Stomach smooth muscle (tissue), 2 donors: ENCODE measurements at regions not wholly inside any gene's neighbourhood (a gene's known extent, or its start where the extent isn't known, plus 50 kb on each side); places are given as distances from the start of the nearest gene placed in this dataset.

Source experiments
- H3K27ac ChIP-seq: one replicate; pipeline ENCODE4 v1.7.0; 2013; ENCODE audit warnings: mild to moderate bottlenecking, low read length, inconsistent platforms
- H3K27me3 ChIP-seq, 2 donors: one replicate each; pipeline ENCODE4 v1.7.0; 2013; ENCODE audit warnings: low read length in 2 of 2; ENCODE audit not compliant: insufficient read depth in 2 of 2, control insufficient read depth in 1 of 2
- H3K36me3 ChIP-seq, 2 donors: one replicate each; pipeline ENCODE4 v1.7.0; 2013; ENCODE audit warnings: low read length in 2 of 2; ENCODE audit not compliant: control insufficient read depth in 2 of 2, insufficient read depth in 2 of 2
- H3K4me1 ChIP-seq: one replicate; pipeline ENCODE4 v1.7.0; 2013; ENCODE audit warnings: low read length; ENCODE audit not compliant: control insufficient read depth, insufficient read depth
- H3K4me3 ChIP-seq, 2 donors: one replicate each; pipeline ENCODE4 v1.7.0; 2013; ENCODE audit warnings: low read length in 2 of 2
- H3K9ac ChIP-seq, 2 donors: one replicate each; pipeline ENCODE4 v1.7.0; 2013; ENCODE audit warnings: low read length in 2 of 2, mild to moderate bottlenecking in 1 of 2
- H3K9me3 ChIP-seq, 2 donors: one replicate each; pipeline ENCODE4 v1.7.0; 2013; ENCODE audit warnings: low read length in 2 of 2; ENCODE audit not compliant: control insufficient read depth in 2 of 2
- donor health status: healthy.
- donor health status: Pancreatic carcinoma.

- no peak overlapping the region for H3K27ac ChIP-seq
- H3K36me3 ChIP-seq, result no peaks in the 10 kb centered on the region
- no peak overlapping the region for H3K4me3 ChIP-seq
- no peaks in the 10 kb centered on the region for H3K4me1 ChIP-seq
- H3K9ac ChIP-seq, result no peak overlapping the region
- peaks cover 0 to 4% of the 10 kb centered on the region in 2 donors for H3K27me3 ChIP-seq
- no peaks in the 10 kb centered on the region for H3K9me3 ChIP-seq
Observed at GRCh38 chr2:129431881-129432280, 547.6 kb upstream of the RAB6C start.

- Histone ChIP-seq H3K4me1 (no peaks in the 10 kb centered on the region), H3K4me3 (no peak overlapping the region), H3K9me3 (no peaks in the 10 kb centered on the region), H3K9ac (no peak overlapping the region), H3K27ac (no peak overlapping the region), H3K27me3 (peaks cover 0 to 7% of the 10 kb centered on the region in 2 donors), H3K36me3 (no peaks in the 10 kb centered on the region)
Observed at GRCh38 chr2:129436809-129437208, 542.7 kb upstream of the RAB6C start.

- Histone ChIP-seq H3K4me3 (no peak overlapping the region), H3K4me1 (no peaks in the 10 kb centered on the region), H3K9me3 (no peaks in the 10 kb centered on the region), H3K9ac (no peak overlapping the region), H3K27ac (no peak overlapping the region), H3K27me3 (peaks cover 0 to 4% of the 10 kb centered on the region in 2 donors), H3K36me3 (no peaks in the 10 kb centered on the region)
Observed at GRCh38 chr2:129437725-129438124, 541.7 kb upstream of the RAB6C start.

GRCh38 chr2:129438501-129439057 lies 540.9 kb upstream of the RAB6C start:
- no peaks in the 10 kb centered on the region for H3K9me3 ChIP-seq
- H3K27ac ChIP-seq, result no peak overlapping the region

GRCh38 chr2:129439406-129440302 lies 539.8 kb upstream of the RAB6C start:
- H3K27me3 ChIP-seq, result peaks cover 0 to 4% of the 10 kb centered on the region in 2 donors
- H3K9ac ChIP-seq, result no peak overlapping the region
- H3K27ac ChIP-seq, result no peak overlapping the region
- H3K36me3 ChIP-seq, result no peaks in the 10 kb centered on the region
- no peaks in the 10 kb centered on the region for H3K4me1 ChIP-seq
- H3K4me3 ChIP-seq, result no peak overlapping the region
- no peaks in the 10 kb centered on the region for H3K9me3 ChIP-seq

More at GRCh38 chr2:129438501-129439057, 540.9 kb upstream of the RAB6C start:
- Histone ChIP-seq H3K27me3 (peaks cover 0 to 4% of the 10 kb centered on the region in 2 donors), H3K9ac (no peak overlapping the region), H3K4me1 (no peaks in the 10 kb centered on the region), H3K36me3 (no peaks in the 10 kb centered on the region), H3K4me3 (no peak overlapping the region)

GRCh38 chr2:129441610-129442009 lies 537.9 kb upstream of the RAB6C start:
- H3K9me3 ChIP-seq, result no peaks in the 10 kb centered on the region
- no peak overlapping the region for H3K9ac ChIP-seq
- no peak overlapping the region for H3K4me3 ChIP-seq
- no peak overlapping the region for H3K27ac ChIP-seq
- peaks cover 0 to 4% of the 10 kb centered on the region in 2 donors for H3K27me3 ChIP-seq
- H3K36me3 ChIP-seq, result no peaks in the 10 kb centered on the region
- H3K4me1 ChIP-seq, result no peaks in the 10 kb centered on the region

- peaks cover 0 to 2% of the 10 kb centered on the region in 2 donors for H3K27me3 ChIP-seq
- no peaks in the 10 kb centered on the region for H3K9me3 ChIP-seq
- H3K4me3 ChIP-seq, result no peak overlapping the region
- H3K36me3 ChIP-seq, result no peaks in the 10 kb centered on the region
- H3K4me1 ChIP-seq, result no peaks in the 10 kb centered on the region
- H3K9ac ChIP-seq, result no peak overlapping the region
- H3K27ac ChIP-seq, result no peak overlapping the region
Observed at GRCh38 chr2:129443235-129443864, 536.1 kb upstream of the RAB6C start.

- Histone ChIP-seq H3K4me1 (no peaks in the 10 kb centered on the region), H3K27me3 (peaks cover 0 to 2% of the 10 kb centered on the region in 2 donors), H3K27ac (no peak overlapping the region), H3K9me3 (no peaks in the 10 kb centered on the region), H3K9ac (no peak overlapping the region), H3K4me3 (no peak overlapping the region), H3K36me3 (no peaks in the 10 kb centered on the region)
Observed at GRCh38 chr2:129443865-129444739, 535.4 kb upstream of the RAB6C start.

- H3K27ac ChIP-seq, result no peak overlapping the region
Observed at GRCh38 chr2:129444751-129445150, 534.7 kb upstream of the RAB6C start.

GRCh38 chr2:129456691-129457090 lies 522.8 kb upstream of the RAB6C start:
- Histone ChIP-seq H3K4me1 (no peaks in the 10 kb centered on the region), H3K9ac (no peak overlapping the region), H3K27ac (no peak overlapping the region), H3K27me3 (no peaks in the 10 kb centered on the region), H3K9me3 (no peaks in the 10 kb centered on the region), H3K4me3 (no peak overlapping the region), H3K36me3 (no peaks in the 10 kb centered on the region)

More at GRCh38 chr2:129444751-129445150, 534.7 kb upstream of the RAB6C start:
- no peaks in the 10 kb centered on the region for H3K4me1 ChIP-seq
- no peak overlapping the region for H3K9ac ChIP-seq
- H3K9me3 ChIP-seq, result no peaks in the 10 kb centered on the region
- peaks cover 0 to under 1% of the 10 kb centered on the region in 2 donors for H3K27me3 ChIP-seq
- no peak overlapping the region for H3K4me3 ChIP-seq
- H3K36me3 ChIP-seq, result no peaks in the 10 kb centered on the region
